ENCODE measurements at regions not wholly inside any gene's neighbourhood (a gene's known extent, or its start where the extent isn't known, plus 50 kb on each side); places are given as distances from the start of the nearest gene placed in this dataset.

DNA sequence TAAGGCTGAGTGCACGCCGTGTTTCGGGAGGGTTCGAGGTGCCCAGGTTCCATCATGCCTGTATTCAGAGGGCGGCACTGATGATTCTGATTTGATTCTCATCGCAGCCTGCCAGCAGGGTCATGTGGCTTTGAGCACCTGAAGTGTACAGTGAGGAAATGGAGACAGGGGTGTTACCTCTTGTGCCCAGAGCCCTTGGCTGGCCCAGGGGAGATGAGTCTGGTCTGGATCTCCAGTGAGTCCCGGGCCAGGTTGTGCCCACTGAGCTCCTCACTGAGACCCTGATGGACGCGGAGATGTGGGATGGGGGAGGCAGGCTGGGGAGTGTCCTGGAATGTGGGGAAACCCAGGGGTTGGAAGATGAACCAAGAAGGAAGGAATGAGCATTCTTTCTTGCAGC, 54.7 kb downstream of the GADD45G start:
- no peak for TF ChIP-seq MYC (IDR thresholded peaks at IDR 0.05; ENCODE audit: low read depth, low read length)
- TF ChIP-seq, protein P1, sequence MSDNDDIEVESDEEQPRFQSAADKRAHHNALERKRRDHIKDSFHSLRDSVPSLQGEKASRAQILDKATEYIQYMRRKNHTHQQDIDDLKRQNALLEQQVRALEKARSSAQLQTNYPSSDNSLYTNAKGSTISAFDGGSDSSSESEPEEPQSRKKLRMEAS (IDR thresholded peaks at IDR 0.05; ENCODE audit: low read depth, low read length) = no peak
- TF ChIP-seq, protein P2, sequence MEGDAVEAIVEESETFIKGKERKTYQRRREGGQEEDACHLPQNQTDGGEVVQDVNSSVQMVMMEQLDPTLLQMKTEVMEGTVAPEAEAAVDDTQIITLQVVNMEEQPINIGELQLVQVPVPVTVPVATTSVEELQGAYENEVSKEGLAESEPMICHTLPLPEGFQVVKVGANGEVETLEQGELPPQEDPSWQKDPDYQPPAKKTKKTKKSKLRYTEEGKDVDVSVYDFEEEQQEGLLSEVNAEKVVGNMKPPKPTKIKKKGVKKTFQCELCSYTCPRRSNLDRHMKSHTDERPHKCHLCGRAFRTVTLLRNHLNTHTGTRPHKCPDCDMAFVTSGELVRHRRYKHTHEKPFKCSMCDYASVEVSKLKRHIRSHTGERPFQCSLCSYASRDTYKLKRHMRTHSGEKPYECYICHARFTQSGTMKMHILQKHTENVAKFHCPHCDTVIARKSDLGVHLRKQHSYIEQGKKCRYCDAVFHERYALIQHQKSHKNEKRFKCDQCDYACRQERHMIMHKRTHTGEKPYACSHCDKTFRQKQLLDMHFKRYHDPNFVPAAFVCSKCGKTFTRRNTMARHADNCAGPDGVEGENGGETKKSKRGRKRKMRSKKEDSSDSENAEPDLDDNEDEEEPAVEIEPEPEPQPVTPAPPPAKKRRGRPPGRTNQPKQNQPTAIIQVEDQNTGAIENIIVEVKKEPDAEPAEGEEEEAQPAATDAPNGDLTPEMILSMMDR (IDR thresholded peaks at IDR 0.05; ENCODE audit: low read depth, low read length) = no peak
- TF ChIP-seq POLR2A (IDR thresholded peaks at IDR 0.05; ENCODE audit: extremely low read depth, insufficient read length) = no peak
- no peak overlapping the region for H3K4me3 ChIP-seq (ENCODE audit: low read depth, low read length)
- no peak for DNase-seq (ENCODE audit: low read depth)

DNA sequence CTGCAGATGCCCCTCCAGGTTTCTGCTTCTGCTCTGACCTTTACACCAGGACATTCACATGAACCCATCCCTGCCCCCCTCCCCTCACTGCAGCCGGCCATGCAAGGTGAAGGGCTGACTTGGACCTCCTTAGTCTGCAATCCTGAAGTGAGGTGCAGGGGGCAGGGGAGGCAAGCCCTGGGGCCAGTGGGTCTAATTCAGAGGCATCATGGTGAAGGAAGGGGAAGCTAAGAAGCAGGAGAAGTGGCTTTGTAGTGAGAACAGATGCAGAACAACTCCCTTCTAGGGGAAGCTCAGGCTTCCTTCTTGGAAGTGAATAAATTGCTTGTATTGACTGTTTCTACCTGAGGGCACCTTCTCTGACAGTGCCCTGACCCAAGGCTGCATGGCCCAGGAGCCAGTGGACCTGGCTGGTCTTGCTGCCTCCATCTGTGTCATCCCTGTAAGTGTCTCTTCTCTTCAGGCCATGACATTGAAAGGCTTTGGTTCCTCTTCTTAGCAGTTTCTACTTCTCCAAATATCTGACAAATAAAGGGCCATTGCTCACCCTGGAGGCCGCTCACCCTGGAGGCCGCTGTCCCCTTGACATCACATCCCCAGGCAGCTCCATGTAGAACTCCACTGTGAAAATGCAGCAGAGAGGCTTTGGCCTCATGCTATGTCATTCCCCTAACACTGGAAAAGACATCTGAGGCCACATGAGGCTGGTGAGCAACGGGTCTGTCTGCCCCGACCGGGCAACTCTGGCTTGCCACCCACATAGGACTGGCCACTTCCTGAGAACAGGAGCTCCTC, 55.3 kb downstream of the GADD45G start:
- H3K4me3 ChIP-seq (ENCODE audit: low read depth, low read length) = no peak overlapping the region
- TF ChIP-seq, protein P1 (IDR thresholded peaks at IDR 0.05; ENCODE audit: low read depth, low read length) = no peak
- TF ChIP-seq MYC (IDR thresholded peaks at IDR 0.05; ENCODE audit: low read depth, low read length) = no peak
- no peak for TF ChIP-seq POLR2A (IDR thresholded peaks at IDR 0.05; ENCODE audit: extremely low read depth, insufficient read length)
- TF ChIP-seq, protein P2 (IDR thresholded peaks at IDR 0.05; ENCODE audit: low read depth, low read length) = no peak
- DNase-seq (ENCODE audit: low read depth) = peak; percentile 15

DNA sequence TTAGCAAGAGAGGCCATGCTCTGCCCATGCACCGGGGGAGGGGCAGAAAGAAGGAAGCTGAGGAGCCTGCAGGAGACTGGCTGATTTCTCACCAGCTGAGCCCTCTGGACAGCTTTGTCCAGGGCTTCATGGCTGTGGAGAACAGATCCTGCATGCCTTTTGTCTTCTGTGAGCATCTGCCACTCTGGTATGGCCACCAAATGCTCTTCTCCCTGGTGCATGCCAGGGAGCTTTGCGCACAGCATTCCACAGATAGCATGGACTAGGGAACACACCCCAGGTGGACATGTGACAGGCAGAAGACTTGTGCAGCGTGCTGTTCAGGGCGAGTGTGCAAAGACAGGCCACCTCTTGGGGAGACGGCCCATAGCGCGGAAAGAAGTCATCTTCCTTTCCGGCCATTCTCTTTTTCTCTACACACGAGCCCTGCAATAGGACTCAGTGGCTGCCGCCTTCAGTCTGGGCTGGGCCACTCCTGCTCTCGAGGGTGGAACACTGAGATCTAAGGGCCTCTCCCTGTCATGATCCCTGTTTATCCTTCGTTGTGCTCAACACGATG, 56.7 kb downstream of the GADD45G start:
- no peak overlapping the region for H3K4me3 ChIP-seq (ENCODE audit: low read depth, low read length)
- TF ChIP-seq, protein P1 (IDR thresholded peaks at IDR 0.05; ENCODE audit: low read depth, low read length) = no peak
- TF ChIP-seq, protein P2 (IDR thresholded peaks at IDR 0.05; ENCODE audit: low read depth, low read length) = no peak
- peak; percentile 18 for DNase-seq (ENCODE audit: low read depth)

DNA sequence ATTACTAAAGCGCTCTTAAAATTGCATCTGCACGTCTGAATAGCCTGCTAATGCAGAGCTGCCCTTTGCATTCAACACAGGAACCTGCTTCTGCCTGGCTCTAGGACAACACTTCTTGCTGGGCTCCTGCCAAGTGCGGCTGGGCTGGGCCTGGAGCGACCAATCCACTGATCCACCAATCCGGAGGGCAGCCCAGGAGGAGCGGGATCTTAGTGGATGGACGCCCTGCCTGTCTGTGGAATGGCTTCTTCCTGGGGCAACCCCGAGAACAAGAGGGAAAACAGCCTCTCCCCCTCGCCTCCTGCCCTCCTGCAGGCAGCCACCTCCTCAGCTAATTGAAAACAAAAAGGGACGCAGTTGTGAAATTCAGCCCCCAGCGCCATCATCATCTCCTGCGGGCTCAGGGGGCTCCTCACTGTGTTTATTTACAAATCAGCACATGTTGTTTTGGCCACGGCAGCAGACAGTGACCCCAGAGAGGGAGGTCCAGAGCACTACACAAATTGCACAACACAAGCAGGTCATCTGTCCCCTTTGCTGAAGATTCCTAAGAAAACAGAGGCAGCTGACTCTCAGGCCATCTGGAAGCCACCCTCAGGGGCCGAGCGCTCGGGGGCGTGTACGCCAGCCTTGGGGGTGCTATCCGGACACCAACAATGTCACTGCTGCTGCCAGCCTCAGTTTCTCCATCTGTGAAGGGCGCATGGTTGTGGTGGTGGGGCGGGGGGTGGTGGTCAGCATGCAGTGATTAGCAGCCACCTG, 57.3 kb downstream of the GADD45G start:
- peak; percentile 20 for DNase-seq (ENCODE audit: low read depth)
- TF ChIP-seq, protein P2 (IDR thresholded peaks at IDR 0.05; ENCODE audit: low read depth, low read length) = no peak
- TF ChIP-seq, protein P1 (IDR thresholded peaks at IDR 0.05; ENCODE audit: low read depth, low read length) = no peak
- no peak for TF ChIP-seq POLR2A (IDR thresholded peaks at IDR 0.05; ENCODE audit: extremely low read depth, insufficient read length)
- TF ChIP-seq MYC (IDR thresholded peaks at IDR 0.05; ENCODE audit: low read depth, low read length) = no peak
- H3K4me3 ChIP-seq (ENCODE audit: low read depth, low read length) = no peak overlapping the region

DNA sequence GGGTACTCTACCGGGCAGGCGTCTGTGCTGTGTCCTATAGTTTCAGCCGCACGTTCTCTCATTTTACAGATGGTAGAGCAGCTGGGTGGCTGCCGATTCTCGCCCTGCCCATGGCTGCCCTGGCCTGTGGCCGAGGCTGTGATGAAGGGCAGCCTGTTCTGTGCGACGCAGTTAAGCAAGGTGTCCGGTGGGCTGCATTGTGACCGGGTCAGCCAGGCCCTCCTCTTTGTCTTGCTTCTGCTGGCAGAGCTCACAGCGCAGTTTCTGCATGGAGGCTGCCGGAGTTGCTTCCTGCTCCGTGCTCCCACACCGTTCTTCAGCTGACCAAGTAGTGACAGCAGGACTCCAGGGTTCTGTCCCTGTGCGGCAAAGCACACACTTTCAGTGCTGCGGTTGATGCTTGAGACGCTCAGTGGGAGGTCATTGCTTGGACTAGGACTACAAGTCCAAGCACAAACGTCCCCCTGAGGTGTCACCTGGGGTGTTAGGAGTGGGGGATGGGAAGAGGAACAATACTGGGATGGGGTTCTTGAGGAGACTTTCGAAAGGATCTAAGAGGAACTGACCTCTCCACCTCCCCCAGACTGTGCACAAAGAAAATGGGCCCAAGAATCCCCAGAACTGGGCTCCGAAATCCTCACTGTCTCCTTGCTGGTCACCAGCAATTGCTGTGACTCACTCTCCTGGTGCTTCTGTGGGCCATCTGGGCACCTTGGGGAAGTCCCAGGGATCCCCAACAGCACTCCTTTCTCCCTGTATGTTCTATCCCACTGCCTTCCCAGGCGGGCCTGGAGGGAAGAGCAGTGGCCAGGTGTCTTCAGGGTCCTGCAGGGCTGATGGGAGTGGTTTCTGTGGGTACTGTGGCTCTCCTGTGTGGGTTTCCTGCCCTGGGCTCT, 58.2 kb downstream of the GADD45G start:
- H3K4me3 ChIP-seq (ENCODE audit: low read depth, low read length) = no peak overlapping the region
- no peak for DNase-seq (ENCODE audit: low read depth)
- TF ChIP-seq MYC (IDR thresholded peaks at IDR 0.05; ENCODE audit: low read depth, low read length) (no peak), POLR2A (IDR thresholded peaks at IDR 0.05; ENCODE audit: extremely low read depth, insufficient read length) (no peak)
- TF ChIP-seq, protein P1 (IDR thresholded peaks at IDR 0.05; ENCODE audit: low read depth, low read length) = no peak
- TF ChIP-seq, protein P2 (IDR thresholded peaks at IDR 0.05; ENCODE audit: low read depth, low read length) = no peak
